ENCODE measurements at regions not wholly inside any gene's neighbourhood (a gene's known extent, or its start where the extent isn't known, plus 50 kb on each side); places are given as distances from the start of the nearest gene placed in this dataset.

DNA sequence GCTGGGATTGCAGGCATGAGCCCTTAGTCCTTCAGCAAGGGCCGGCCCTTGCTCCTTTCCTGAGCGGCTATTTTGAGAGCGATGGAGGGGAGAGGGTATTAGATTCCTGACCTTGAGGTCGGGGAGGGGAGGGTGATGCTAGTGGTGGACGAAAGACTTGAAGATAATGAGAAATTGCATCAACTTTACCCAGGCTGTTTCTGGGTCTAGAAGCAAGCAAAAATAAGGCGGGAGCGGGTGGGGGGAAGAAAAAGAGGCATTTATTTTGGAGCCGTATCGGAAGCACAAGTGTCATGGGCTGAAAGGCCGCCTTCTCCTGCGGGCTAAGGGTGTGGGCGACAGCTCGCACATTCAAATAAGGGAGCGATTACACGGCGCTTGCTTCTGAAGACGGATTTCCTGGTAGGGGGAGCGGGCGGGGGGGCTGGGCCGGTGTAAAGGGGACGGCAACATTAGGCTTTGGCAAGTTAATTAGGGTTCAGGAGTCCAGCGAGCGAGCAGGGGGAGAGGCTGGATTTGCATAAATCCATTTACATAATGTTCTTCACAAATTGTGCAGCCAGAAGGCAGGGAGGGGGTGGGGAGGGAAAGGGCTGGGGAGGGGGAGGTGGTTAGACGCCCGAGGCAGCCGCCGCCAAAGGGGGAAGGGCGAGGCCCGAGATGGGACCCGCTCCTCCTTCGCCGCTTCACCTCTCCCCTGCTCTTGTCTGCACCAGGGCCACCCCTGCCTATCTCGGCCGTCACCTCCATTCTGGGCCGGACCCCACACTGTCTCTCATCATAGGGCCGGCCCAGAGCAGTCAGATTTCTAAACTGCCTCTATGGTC is 245.9 kb downstream of the MIAT start:
- TF ChIP-seq CTCF (conservative IDR thresholded peaks at IDR 0.05; ENCODE audit: low read depth, low read length): no peak
- DNase-seq (ENCODE audit: low read depth): no peak
- no peak overlapping the region for H3K4me3 ChIP-seq (ENCODE audit: low read length)

GRCh38 chr22:26904483-26904882 is 247.1 kb downstream of the MIAT start:
- DNase-seq (ENCODE audit: low read depth): no peak
- TF ChIP-seq CTCF (conservative IDR thresholded peaks at IDR 0.05; ENCODE audit: low read depth, low read length): no peak
- H3K4me3 ChIP-seq (ENCODE audit: low read length): no peak overlapping the region

GRCh38 chr22:26905076-26905475 is 247.7 kb downstream of the MIAT start:
- DNase-seq (ENCODE audit: low read depth): no peak
- no peak overlapping the region for H3K4me3 ChIP-seq (ENCODE audit: low read length)
- no peak for TF ChIP-seq CTCF (conservative IDR thresholded peaks at IDR 0.05; ENCODE audit: low read depth, low read length)

DNA sequence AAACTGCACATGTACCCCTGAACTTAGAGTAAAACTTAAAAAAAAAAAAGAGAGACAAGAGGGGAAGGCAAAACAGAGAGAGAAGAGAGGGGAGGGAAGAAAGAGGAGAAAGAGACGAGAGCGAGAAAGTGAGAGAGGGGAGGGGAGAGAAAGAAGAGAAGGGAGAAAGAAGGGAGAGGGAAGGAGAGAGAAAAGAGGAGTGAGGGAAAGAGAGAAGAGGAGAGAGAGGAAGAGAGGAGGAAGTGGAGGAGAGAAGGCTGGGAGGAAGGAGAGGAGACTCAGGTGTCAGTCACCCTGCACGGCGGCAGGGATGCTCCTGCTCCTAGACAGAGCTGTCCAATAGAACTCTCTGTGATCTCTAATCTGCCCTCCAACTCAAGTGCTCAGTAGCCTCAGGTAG is 248.3 kb downstream of the MIAT start:
- TF ChIP-seq CTCF (conservative IDR thresholded peaks at IDR 0.05; ENCODE audit: low read depth, low read length): no peak
- no peak overlapping the region for H3K4me3 ChIP-seq (ENCODE audit: low read length)
- no peak for DNase-seq (ENCODE audit: low read depth)

DNA sequence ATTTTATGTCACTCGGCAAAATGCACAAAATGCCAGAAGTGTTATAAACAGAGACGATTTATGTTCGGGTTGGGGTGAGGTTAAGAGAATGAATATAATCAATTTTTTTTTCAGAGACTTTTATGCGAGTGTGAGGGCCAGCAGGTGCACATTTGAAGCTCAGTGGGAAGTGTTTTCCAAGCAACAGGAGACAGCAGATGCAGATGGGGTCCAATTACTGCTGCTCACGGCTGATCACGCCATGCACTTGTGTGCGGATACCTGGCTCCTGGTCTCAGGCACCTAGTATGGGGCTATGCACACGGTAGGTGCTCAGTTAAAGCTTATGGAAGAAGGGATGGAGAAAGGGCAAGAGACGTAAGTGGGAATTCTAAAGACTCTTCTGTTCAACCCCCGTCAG is 249.1 kb downstream of the MIAT start:
- DNase-seq (ENCODE audit: low read depth): no peak
- H3K4me3 ChIP-seq (ENCODE audit: low read length): no peak overlapping the region
- no peak for TF ChIP-seq CTCF (conservative IDR thresholded peaks at IDR 0.05; ENCODE audit: low read depth, low read length)

- TF ChIP-seq CTCF (conservative IDR thresholded peaks at IDR 0.05; ENCODE audit: low read depth, low read length): no peak
- DNase-seq (ENCODE audit: low read depth): no peak
- no peak overlapping the region for H3K4me3 ChIP-seq (ENCODE audit: low read length)
Measured at GRCh38 chr22:26907366-26907765, 250.0 kb downstream of the MIAT start.

DNA sequence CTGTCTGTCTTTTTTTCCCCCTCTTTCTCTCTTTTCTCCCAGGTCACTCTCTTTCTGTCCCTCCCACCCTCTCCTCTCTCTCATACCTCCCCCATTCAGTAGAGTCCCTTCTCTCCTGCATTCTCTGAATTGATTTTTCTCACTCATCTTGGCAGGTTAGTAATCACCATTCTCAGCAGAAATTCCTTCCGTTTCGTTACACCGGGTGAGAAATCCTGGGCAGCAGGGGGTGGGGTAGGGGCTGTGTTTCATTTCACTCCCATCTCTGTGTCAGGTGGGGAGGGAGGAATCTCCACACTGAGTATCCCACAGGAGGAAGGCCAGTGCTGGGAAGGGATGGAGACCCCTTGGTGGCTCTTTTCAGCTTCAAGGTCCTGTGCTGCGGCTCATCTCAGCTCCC is 253.5 kb downstream of the MIAT start:
- DNase-seq (ENCODE audit: low read depth): no peak
- no peak for TF ChIP-seq CTCF (conservative IDR thresholded peaks at IDR 0.05; ENCODE audit: low read depth, low read length)
- H3K4me3 ChIP-seq (ENCODE audit: low read length): no peak overlapping the region
